Hepatocyte (in vitro differentiated cells): ENCODE measurements at regions not wholly inside any gene's neighbourhood (a gene's known extent, or its start where the extent isn't known, plus 50 kb on each side); places are given as distances from the start of the nearest gene placed in this dataset.

ENCODE experiments used
- DNase-seq: peaks from one replicate; pipeline ENCODE4 v3.0.0-alpha.2; 2016; ENCODE audit warnings: low spot score
- H2AFZ ChIP-seq: fragments of 200-600 bp; sonication (generic); 2 replicates; pipeline ENCODE4 v1.6.0; 2016; ENCODE audit warnings: antibody characterized with exemption, mild to moderate bottlenecking
- H3K27ac ChIP-seq: fragments of 200-600 bp; sonication (generic); 2 replicates; pipeline ENCODE4 v1.5.1; 2016; ENCODE audit warnings: mild to moderate bottlenecking
- H3K27me3 ChIP-seq: fragments of 200-600 bp; sonication (generic); 2 replicates; pipeline ENCODE4 v1.6.1; 2016
- H3K36me3 ChIP-seq: fragments of 200-600 bp; sonication (generic); replicated peaks from 2 replicates; pipeline ENCODE4 v1.5.1; 2016; ENCODE audit warnings: low read depth; ENCODE audit not compliant: insufficient read depth
- H3K4me1 ChIP-seq: fragments of 200-600 bp; sonication (generic); 2 replicates; pipeline ENCODE4 v1.5.1; 2016; ENCODE audit warnings: mild to moderate bottlenecking, moderate library complexity; ENCODE audit not compliant: insufficient read depth
- H3K4me2 ChIP-seq: fragments of 200-600 bp; sonication (generic); 2 replicates; pipeline ENCODE4 v1.6.0; 2016
- H3K4me3 ChIP-seq: fragments of 200-600 bp; sonication (generic); 2 replicates; pipeline ENCODE4 v1.5.1; 2016; ENCODE audit warnings: mild to moderate bottlenecking
- H3K79me2 ChIP-seq: fragments of 200-600 bp; sonication (generic); 2 replicates; pipeline ENCODE4 v1.6.0; 2017; ENCODE audit warnings: mild to moderate bottlenecking
- H3K9me2 ChIP-seq: fragments of 200-600 bp; sonication (generic); replicated peaks from 2 replicates; pipeline ENCODE4 v1.6.0; 2017; ENCODE audit warnings: mild to moderate bottlenecking; ENCODE audit not compliant: insufficient read depth
- H3K9me3 ChIP-seq: fragments of 200-600 bp; sonication (generic); 2 replicates; pipeline ENCODE4 v1.5.1; 2016; ENCODE audit warnings: low read depth, mild to moderate bottlenecking
- H4K20me1 ChIP-seq: fragments of 200-600 bp; sonication (generic); 2 replicates; pipeline ENCODE4 v1.6.0; 2016; ENCODE audit warnings: mild to moderate bottlenecking; ENCODE audit not compliant: insufficient read depth, poor library complexity, severe bottlenecking
- CTCF ChIP-seq: fragments of 200-600 bp; sonication (generic); IDR thresholded peaks from 2 replicates; pipeline ENCODE4 v1.5.1; 2016; ENCODE audit warnings: antibody characterized with exemption, mild to moderate bottlenecking; ENCODE audit not compliant: poor library complexity
- EZH2 ChIP-seq: fragments of 200-600 bp; sonication (generic); IDR thresholded peaks from 2 replicates; pipeline ENCODE4 v1.6.1; 2016; ENCODE audit warnings: antibody characterized with exemption, mild to moderate bottlenecking, borderline replicate concordance
- EZH2phosphoT487 ChIP-seq: fragments of 200-600 bp; sonication (generic); IDR thresholded peaks from one replicate; pipeline ENCODE4 v1.6.1; 2018; ENCODE audit warnings: antibody characterized with exemption, mild to moderate bottlenecking, low read depth, moderate library complexity; ENCODE audit not compliant: unreplicated experiment, severe bottlenecking
- WGBS: methylation state at CpG from one replicate; pipeline ENCODE4 v1.1.6; 2016; ENCODE audit warnings: low lambda C conversion rate; ENCODE audit errors: missing lambda C conversion rate; 5-methylcytosine and 5-hydroxymethylcytosine counted together

GRCh38 chr1:229999004-229999670 lies 67.9 kb upstream of the GALNT2 start:
- H3K36me3 ChIP-seq = no peaks in the 10 kb centered on the region
- no peak overlapping the region for H3K4me2 ChIP-seq
- no peaks in the 10 kb centered on the region for H3K9me2 ChIP-seq
- H3K27me3 ChIP-seq = no peaks in the 10 kb centered on the region
- H3K9me3 ChIP-seq = no peaks in the 10 kb centered on the region
- H3K4me1 ChIP-seq = no peaks in the 10 kb centered on the region
- H3K79me2 ChIP-seq = no peaks in the 10 kb centered on the region
- H3K27ac ChIP-seq = no peak overlapping the region
- no peak overlapping the region for H2AFZ ChIP-seq
- no peak overlapping the region for H3K4me3 ChIP-seq
- no peak for TF ChIP-seq EZH2phosphoT487
- no peak for TF ChIP-seq EZH2
- TF ChIP-seq CTCF = no peak
- no peaks in the 10 kb centered on the region for H4K20me1 ChIP-seq
- 83% methylated on average over 12 of the region's 12 CpGs for WGBS
- DNase-seq = no peak

- Histone ChIP-seq H3K4me3 (no peak overlapping the region), H2AFZ (no peak overlapping the region), H3K9me3 (no peaks in the 10 kb centered on the region), H3K27me3 (no peaks in the 10 kb centered on the region), H3K36me3 (no peaks in the 10 kb centered on the region), H3K4me1 (no peaks in the 10 kb centered on the region), H3K4me2 (no peak overlapping the region), H3K79me2 (no peaks in the 10 kb centered on the region), H4K20me1 (no peaks in the 10 kb centered on the region), H3K9me2 (no peaks in the 10 kb centered on the region), H3K27ac (no peak overlapping the region)
- no peak for TF ChIP-seq EZH2phosphoT487
- no peak for TF ChIP-seq EZH2
- TF ChIP-seq CTCF = no peak
- DNase-seq = no peak
- WGBS = 73% methylated on average over 6 of the region's 6 CpGs
Measured at GRCh38 chr1:230000493-230001184, 66.4 kb upstream of the GALNT2 start.

GRCh38 chr1:230002164-230002803 lies 64.8 kb upstream of the GALNT2 start:
- no peak overlapping the region for H3K27ac ChIP-seq
- no peaks in the 10 kb centered on the region for H3K27me3 ChIP-seq
- WGBS = 85% methylated on average over 5 of the region's 5 CpGs
- H3K9me2 ChIP-seq = no peaks in the 10 kb centered on the region
- H2AFZ ChIP-seq = no peak overlapping the region
- no peak overlapping the region for H3K4me2 ChIP-seq
- no peak for TF ChIP-seq EZH2
- TF ChIP-seq CTCF = no peak
- no peak for TF ChIP-seq EZH2phosphoT487
- no peak overlapping the region for H3K4me3 ChIP-seq
- H3K79me2 ChIP-seq = no peaks in the 10 kb centered on the region
- no peaks in the 10 kb centered on the region for H3K36me3 ChIP-seq
- H3K4me1 ChIP-seq = no peaks in the 10 kb centered on the region
- no peaks in the 10 kb centered on the region for H4K20me1 ChIP-seq
- DNase-seq = no peak
- no peaks in the 10 kb centered on the region for H3K9me3 ChIP-seq
